Smooth muscle cell (in vitro differentiated cells): ENCODE measurements at regions not wholly inside any gene's neighbourhood (a gene's known extent, or its start where the extent isn't known, plus 50 kb on each side); places are given as distances from the start of the nearest gene placed in this dataset.

Experiments used
- DNase-seq: peaks from one replicate; lab custom pipeline; 2025; ENCODE audit not compliant: unreplicated experiment; lab: John Stamatoyannopoulos, UW
- H2AFZ ChIP-seq: fragments of 200-600 bp; sonication (generic); 2 replicates; pipeline ENCODE4 v1.6.0; 2016; ENCODE audit warnings: antibody characterized with exemption, low read depth, mild to moderate bottlenecking
- H3F3A ChIP-seq: fragments of 200-600 bp; sonication (generic); 2 replicates; pipeline ENCODE4 v1.6.0; 2017; ENCODE audit warnings: antibody characterized with exemption, low read depth
- H3K27ac ChIP-seq: fragments of 200-600 bp; sonication (generic); 2 replicates; pipeline ENCODE4 v1.5.1; 2016; ENCODE audit warnings: low read depth, mild to moderate bottlenecking
- H3K27me3 ChIP-seq: fragments of 200-600 bp; sonication (generic); 2 replicates; pipeline ENCODE4 v1.6.1; 2016; ENCODE audit warnings: low read depth, mild to moderate bottlenecking
- H3K36me3 ChIP-seq: fragments of 200-600 bp; sonication (generic); 2 replicates; pipeline ENCODE4 v1.5.1; 2016; ENCODE audit warnings: low read depth
- H3K4me1 ChIP-seq: fragments of 200-600 bp; sonication (generic); 2 replicates; pipeline ENCODE4 v1.5.1; 2016; ENCODE audit warnings: low read depth
- H3K4me2 ChIP-seq: fragments of 200-600 bp; sonication (generic); 2 replicates; pipeline ENCODE4 v1.6.0; 2016; ENCODE audit warnings: mild to moderate bottlenecking
- H3K4me3 ChIP-seq: fragments of 200-600 bp; sonication (generic); 2 replicates; pipeline ENCODE4 v1.5.1; 2016; ENCODE audit warnings: mild to moderate bottlenecking
- H3K79me2 ChIP-seq: fragments of 200-600 bp; sonication (generic); 2 replicates; pipeline ENCODE4 v1.6.0; 2016; ENCODE audit warnings: low read depth, mild to moderate bottlenecking
- H3K9ac ChIP-seq: fragments of 200-600 bp; sonication (generic); 2 replicates; pipeline ENCODE4 v1.6.0; 2016; ENCODE audit warnings: low read depth
- H3K9me3 ChIP-seq: fragments of 200-600 bp; sonication (generic); replicated peaks from 2 replicates; pipeline ENCODE4 v1.5.1; 2016; ENCODE audit warnings: low read depth
- H4K20me1 ChIP-seq: fragments of 200-600 bp; sonication (generic); 2 replicates; pipeline ENCODE4 v1.6.0; 2016; ENCODE audit warnings: low read depth
- WGBS: methylation state at CpG from one replicate; pipeline ENCODE4 v1.1.7; 2016; ENCODE audit warnings: low lambda C conversion rate; 5-methylcytosine and 5-hydroxymethylcytosine counted together
- TF ChIP-seq, protein P1 (sequence below): fragments of 200-600 bp; sonication (generic); IDR thresholded peaks from 2 replicates; pipeline ENCODE4 v1.5.1; 2017; ENCODE audit warnings: borderline replicate concordance, mild to moderate bottlenecking, antibody characterized with exemption; ENCODE audit not compliant: insufficient read depth, poor library complexity, severe bottlenecking

DNA sequence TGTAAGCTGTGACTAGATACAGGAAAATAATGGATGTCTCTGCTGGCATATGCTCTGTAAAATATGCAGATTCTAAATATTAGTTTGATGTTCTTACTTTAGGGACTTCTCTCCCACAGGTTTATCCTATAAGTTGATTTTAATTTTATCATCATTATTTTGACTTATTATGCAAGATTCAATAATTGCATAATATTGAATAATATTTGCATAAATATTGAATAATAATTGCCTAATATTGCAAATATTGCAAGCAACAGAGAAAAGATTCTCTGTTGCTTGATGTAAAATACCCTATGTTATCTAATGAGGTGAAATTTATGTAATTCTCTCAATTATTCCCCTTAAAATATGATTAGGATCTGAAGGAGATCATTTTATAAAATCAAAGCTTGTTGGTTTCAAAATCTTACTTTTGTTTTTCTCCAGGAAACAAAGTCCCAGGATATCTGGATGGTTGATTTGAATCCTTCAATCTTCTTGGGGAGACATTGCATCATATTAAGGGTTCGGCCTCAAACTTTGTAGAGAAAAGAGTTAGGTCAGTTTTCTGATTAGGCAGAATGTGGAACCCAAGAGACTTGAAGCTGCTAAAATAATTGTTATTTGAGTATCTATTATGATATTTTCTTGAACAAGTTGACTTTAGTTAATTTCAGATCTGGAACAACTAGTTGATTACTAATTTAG lies 92.8 kb upstream of the MTPN start:
- H3F3A ChIP-seq = peaks cover 9% of the 10 kb centered on the region
- H3K4me3 ChIP-seq = no peak overlapping the region
- H3K27ac ChIP-seq = peak overlapping the region; percentile 91
- no peaks in the 10 kb centered on the region for H3K27me3 ChIP-seq
- H3K4me1 ChIP-seq = peaks cover 21% of the 10 kb centered on the region
- H3K9me3 ChIP-seq = no peaks in the 10 kb centered on the region
- H4K20me1 ChIP-seq = no peaks in the 10 kb centered on the region
- H3K9ac ChIP-seq = no peak overlapping the region
- H3K79me2 ChIP-seq = no peaks in the 10 kb centered on the region
- TF ChIP-seq, protein P1, sequence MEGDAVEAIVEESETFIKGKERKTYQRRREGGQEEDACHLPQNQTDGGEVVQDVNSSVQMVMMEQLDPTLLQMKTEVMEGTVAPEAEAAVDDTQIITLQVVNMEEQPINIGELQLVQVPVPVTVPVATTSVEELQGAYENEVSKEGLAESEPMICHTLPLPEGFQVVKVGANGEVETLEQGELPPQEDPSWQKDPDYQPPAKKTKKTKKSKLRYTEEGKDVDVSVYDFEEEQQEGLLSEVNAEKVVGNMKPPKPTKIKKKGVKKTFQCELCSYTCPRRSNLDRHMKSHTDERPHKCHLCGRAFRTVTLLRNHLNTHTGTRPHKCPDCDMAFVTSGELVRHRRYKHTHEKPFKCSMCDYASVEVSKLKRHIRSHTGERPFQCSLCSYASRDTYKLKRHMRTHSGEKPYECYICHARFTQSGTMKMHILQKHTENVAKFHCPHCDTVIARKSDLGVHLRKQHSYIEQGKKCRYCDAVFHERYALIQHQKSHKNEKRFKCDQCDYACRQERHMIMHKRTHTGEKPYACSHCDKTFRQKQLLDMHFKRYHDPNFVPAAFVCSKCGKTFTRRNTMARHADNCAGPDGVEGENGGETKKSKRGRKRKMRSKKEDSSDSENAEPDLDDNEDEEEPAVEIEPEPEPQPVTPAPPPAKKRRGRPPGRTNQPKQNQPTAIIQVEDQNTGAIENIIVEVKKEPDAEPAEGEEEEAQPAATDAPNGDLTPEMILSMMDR = no peak
- H3K36me3 ChIP-seq = no peaks in the 10 kb centered on the region
- H3K4me2 ChIP-seq = no peak overlapping the region
- DNase-seq = no peak
- H2AFZ ChIP-seq = no peak overlapping the region
- 95% methylated on average over 1 of the region's 1 CpG for WGBS

DNA sequence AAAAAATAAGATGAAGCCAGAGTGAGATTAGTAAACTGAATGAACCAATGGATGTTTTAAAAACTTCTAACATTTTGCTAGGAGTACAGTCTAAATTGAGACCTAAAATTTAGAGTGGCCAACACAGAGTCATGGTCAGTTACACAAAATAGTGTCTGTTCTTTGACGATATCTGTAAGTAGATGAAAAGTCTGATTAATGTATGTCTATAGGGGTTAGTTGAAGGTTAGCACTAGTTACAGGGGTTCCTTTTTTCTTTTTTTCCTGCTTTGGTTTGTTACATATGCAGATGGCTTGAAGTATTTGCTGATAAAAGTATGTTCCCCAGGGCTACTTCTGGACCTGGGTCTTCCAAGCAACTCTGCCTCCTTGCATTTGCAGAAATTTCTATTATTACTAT lies 90.1 kb upstream of the MTPN start:
- no peak overlapping the region for H3K9ac ChIP-seq
- H3K9me3 ChIP-seq = no peaks in the 10 kb centered on the region
- no peak overlapping the region for H3K4me3 ChIP-seq
- 83% methylated on average over 1 of the region's 1 CpG for WGBS
- H3K27me3 ChIP-seq = no peaks in the 10 kb centered on the region
- H3K4me2 ChIP-seq = no peak overlapping the region
- H3K36me3 ChIP-seq = no peaks in the 10 kb centered on the region
- H4K20me1 ChIP-seq = no peaks in the 10 kb centered on the region
- no peak for DNase-seq
- no peaks in the 10 kb centered on the region for H3K79me2 ChIP-seq
- TF ChIP-seq, protein P1 = no peak
- peaks cover 13% of the 10 kb centered on the region for H3F3A ChIP-seq
- H3K4me1 ChIP-seq = peaks cover 21% of the 10 kb centered on the region
- no peak overlapping the region for H3K27ac ChIP-seq
- H2AFZ ChIP-seq = no peak overlapping the region

DNA sequence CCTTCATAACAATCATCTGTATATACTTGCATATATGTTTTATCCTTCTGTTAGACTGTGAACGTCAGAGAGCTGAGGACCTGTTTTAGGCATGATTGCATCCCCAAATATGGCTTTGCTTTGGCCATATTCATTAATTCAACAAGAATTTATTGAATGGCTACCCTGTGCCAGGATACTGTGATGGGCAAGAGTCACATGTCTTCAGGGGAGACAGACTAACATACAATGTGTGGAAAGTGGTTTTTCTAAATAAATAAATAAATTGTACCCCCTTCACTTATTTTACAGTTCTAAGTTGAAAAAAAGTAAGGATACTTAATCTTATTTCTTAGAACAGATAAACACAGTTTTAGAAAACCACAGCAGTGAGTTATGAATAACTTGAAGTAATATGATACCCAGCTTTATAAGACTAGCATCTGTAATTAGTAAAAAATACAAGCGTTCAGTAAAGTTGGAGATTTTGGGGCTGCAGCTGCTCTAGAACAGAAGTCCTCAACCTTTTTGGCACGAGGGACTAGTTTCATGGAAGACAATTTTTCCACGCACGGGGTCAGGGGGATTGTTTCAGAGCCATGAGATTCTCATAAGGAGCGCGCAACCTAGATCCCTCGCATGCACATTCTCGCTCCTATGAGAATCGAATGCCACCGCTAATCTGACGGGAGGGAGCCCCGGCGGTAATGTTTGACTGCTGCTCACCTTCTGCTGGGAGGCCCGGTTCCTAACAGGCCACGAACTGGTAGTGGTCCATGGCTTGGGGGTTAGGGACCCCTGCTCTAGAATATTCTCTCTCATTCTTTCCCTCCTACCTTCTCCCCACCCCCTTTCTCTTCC lies 89.4 kb upstream of the MTPN start:
- TF ChIP-seq, protein P1 = no peak
- no peak for DNase-seq
- no peaks in the 10 kb centered on the region for H4K20me1 ChIP-seq
- H3K27me3 ChIP-seq = no peaks in the 10 kb centered on the region
- H3K79me2 ChIP-seq = no peaks in the 10 kb centered on the region
- H3K9me3 ChIP-seq = no peaks in the 10 kb centered on the region
- WGBS = 94% methylated on average over 16 of the region's 16 CpGs
- H3K36me3 ChIP-seq = no peaks in the 10 kb centered on the region
- no peak overlapping the region for H3K9ac ChIP-seq
- H3K4me1 ChIP-seq = peaks cover 21% of the 10 kb centered on the region
- H2AFZ ChIP-seq = no peak overlapping the region
- peaks cover 13% of the 10 kb centered on the region for H3F3A ChIP-seq
- H3K4me3 ChIP-seq = no peak overlapping the region
- H3K4me2 ChIP-seq = no peak overlapping the region
- H3K27ac ChIP-seq = peak overlapping the region; percentile 4
